Astrocyte of the cerebellum (primary cell): ENCODE measurements at regions not wholly inside any gene's neighbourhood (a gene's known extent, or its start where the extent isn't known, plus 50 kb on each side); places are given as distances from the start of the nearest gene placed in this dataset.

Experiments
- DNase-seq: peaks from one replicate; pipeline ENCODE4 v3.0.0-alpha.2; 2011; ENCODE audit warnings: low read depth
- H3K4me3 ChIP-seq: 2 replicates; pipeline ENCODE4 v1.5.1; 2011; ENCODE audit warnings: mild to moderate bottlenecking, low read depth, low read length, moderate library complexity
- in situ Hi-C: cut with HindIII; loops from 2 replicates; pipeline ENCODE4 v1.10.0; 2017; ENCODE audit warnings: low sequenced_read_pairs
- TF ChIP-seq, protein P1 (sequence below): IDR thresholded peaks from 2 replicates; pipeline ENCODE4 v1.5.1; 2012; ENCODE audit warnings: low read length, low read depth, moderate library complexity, mild to moderate bottlenecking; ENCODE audit errors: missing control alignments

DNA sequence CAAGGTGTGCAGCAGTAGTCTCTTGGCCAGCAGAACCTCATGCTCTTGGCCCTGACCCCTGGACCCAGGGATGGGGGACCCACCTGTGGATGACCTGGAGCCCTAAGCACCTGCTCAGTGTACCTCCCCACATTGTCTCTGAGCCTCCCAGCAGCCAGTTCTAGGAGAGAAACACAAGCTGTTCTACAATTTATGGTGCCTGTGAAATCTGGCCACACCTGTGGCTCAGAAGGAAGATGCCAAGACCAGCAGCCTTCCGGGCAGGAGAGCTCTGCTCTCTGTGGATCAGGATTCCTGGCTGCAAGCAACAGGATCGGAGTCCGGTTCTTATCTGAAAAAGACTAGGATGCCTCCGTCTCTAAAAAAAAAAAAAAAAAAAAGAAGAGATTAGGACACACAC lies 103.6 kb upstream of the ANO1 start:
- no peak for DNase-seq
- TF ChIP-seq, protein P1, sequence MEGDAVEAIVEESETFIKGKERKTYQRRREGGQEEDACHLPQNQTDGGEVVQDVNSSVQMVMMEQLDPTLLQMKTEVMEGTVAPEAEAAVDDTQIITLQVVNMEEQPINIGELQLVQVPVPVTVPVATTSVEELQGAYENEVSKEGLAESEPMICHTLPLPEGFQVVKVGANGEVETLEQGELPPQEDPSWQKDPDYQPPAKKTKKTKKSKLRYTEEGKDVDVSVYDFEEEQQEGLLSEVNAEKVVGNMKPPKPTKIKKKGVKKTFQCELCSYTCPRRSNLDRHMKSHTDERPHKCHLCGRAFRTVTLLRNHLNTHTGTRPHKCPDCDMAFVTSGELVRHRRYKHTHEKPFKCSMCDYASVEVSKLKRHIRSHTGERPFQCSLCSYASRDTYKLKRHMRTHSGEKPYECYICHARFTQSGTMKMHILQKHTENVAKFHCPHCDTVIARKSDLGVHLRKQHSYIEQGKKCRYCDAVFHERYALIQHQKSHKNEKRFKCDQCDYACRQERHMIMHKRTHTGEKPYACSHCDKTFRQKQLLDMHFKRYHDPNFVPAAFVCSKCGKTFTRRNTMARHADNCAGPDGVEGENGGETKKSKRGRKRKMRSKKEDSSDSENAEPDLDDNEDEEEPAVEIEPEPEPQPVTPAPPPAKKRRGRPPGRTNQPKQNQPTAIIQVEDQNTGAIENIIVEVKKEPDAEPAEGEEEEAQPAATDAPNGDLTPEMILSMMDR: no peak
- H3K4me3 ChIP-seq: no peak overlapping the region

DNA sequence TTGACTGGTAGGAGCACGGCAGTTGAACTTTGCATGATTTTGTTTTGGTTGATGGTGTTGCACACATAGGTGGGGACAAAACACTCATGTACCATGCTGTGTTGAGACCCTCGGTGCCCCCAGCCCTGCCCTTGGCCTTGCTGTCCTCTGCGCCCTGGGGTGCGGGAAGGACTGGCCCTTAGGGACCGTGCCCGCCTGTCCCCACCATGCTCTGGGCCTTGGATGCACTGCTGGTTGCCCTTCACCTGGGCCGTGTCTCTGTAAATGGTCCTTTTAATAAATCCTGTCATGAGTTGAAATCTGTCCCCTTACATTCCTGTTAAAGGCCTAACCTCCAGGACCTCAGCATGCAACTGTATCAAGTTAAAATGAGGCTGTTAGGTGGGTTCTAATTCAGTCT lies 102.3 kb upstream of the ANO1 start:
- in situ Hi-C loops: no loop called here
- TF ChIP-seq, protein P1: no peak

More for the DNA sequence above, 103.6 kb upstream of the ANO1 start:
- in situ Hi-C loops: no loop called here

DNA sequence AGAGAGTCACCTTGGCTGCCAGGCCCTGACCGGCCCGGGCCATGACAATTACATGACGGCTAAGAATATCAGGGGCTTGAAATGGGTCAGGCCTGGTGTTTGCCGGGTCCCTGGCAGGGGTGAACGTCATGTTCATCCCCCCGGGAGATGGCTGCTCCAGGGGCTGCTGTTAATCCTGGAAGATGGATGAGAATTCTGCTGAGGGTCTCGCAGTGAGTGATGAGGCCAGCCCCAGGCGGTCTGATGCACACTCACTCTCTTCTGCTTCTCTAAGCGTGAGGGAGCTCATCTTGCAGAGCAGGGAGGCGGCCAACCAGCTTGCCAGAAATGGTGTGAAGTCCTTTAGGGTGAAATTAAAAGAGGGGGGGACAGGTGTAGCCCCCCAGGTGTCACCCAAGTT lies 101.3 kb upstream of the ANO1 start:
- H3K4me3 ChIP-seq: no peak overlapping the region
- TF ChIP-seq, protein P1: no peak
- in situ Hi-C loops: no loop called here
- no peak for DNase-seq

More for the DNA sequence above, 102.3 kb upstream of the ANO1 start:
- no peak overlapping the region for H3K4me3 ChIP-seq
- no peak for DNase-seq

DNA sequence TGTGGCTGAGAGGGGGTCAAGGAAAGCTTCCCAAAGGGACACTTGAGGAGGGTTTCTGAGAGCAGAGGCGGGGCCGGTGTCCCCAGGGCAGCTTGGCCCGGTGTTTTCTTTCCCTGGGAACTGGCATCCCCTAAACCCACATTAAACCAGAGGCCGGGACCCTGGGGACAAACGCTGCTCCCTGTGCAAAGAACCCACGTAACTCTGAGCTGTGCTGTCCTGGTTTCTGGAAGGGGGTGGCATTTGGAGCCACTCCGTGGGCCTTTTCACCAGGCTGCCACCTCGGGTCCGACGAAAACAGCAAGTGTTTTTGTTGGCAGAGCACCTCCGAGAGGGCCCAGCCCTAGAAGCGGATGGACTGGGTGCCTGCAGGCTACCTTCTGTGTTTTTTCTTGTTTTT lies 100.2 kb upstream of the ANO1 start:
- TF ChIP-seq, protein P1: no peak
- in situ Hi-C loops: no loop called here
- DNase-seq: no peak
- no peak overlapping the region for H3K4me3 ChIP-seq

DNA sequence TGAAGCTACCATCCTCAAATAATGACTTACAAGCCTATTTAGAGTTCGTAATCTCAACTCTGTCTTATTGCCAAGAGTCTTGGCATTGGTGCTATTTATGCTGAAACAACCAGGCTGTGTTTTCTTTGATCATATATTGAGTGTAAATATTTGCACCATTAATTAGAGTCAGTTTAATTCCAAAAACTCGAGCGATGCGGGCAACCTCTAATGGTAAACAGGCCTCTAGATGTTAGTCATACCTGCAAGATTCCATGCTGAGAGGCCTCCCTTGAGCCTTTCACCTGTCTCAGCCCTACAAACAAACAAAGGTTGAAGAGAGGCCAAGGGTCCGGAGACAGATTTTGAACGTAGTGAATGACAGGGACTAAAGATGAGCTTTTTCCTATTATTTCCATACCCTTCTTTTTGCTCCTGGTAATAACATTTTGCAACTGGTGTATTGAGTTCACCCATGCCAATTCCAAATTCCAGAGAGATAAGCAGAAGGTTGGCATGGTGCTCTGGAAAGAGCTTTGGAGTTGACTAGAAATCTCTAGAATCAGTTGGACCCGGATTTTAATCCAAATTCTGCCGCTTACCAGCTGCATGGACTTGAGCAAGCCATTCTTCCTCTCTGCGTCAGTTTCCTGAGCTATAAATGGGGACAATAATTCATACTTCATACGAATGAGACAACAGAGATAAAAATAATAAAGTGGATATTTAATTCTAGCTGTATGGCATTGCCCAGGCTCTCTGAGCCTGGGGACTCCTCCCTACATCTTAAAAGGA lies 99.1 kb upstream of the ANO1 start:
- H3K4me3 ChIP-seq: no peak overlapping the region
- in situ Hi-C loops: no loop called here

DNA sequence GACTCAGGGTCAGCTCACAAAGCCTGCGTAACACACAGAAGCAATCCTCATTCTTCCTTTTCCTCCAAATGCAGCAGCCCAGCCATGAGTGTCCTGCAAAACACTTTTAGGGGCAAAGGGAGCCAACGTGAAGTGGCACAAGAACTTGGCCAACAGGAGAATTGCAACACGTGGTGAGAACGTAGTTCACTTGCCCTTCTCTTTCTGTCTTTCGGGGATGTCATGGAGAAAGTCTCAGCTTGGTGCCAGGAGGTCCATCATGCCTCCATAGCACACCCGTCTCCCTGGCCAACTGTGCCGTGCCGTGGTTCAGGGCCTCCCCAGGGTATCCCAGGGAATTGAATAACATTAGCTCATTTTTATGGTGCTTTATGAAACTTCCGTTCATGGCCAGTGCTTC lies 98.5 kb upstream of the ANO1 start:
- TF ChIP-seq, protein P1: no peak
- H3K4me3 ChIP-seq: no peak overlapping the region
- no peak for DNase-seq
- in situ Hi-C loops: no loop called here

More for the DNA sequence above, 99.1 kb upstream of the ANO1 start:
- DNase-seq: no peak
- TF ChIP-seq, protein P1: no peak
